Activated naive CD4-positive, alpha-beta T cell treated with anti-CD3 and anti-CD28 coated beads, Interleukin-2, amount 10 ng/mL, durations not matched to agents 7 days and 5 days (primary cell): ENCODE measurements at regions not wholly inside any gene's neighbourhood (a gene's known extent, or its start where the extent isn't known, plus 50 kb on each side); places are given as distances from the start of the nearest gene placed in this dataset.

ENCODE experiments used
- CTCF ChIA-PET: fragments of 350-600 bp; sonication (Branson Sonifier 250); formaldehyde crosslinking; loops from one replicate; lab custom pipeline; 2021; ENCODE audit warnings: antibody characterized with exemption; lab: Charles Lee
- DNase-seq: peaks from one replicate; pipeline ENCODE4 v3.0.0-alpha.2; 2020
- H3K27ac Mint-ChIP-seq: one replicate; pipeline ENCODE4 v1.8.0; 2021; ENCODE audit warnings: mild to moderate bottlenecking, moderate library complexity, mixed read lengths
- H3K27me3 Mint-ChIP-seq: one replicate; pipeline ENCODE4 v1.8.0; 2021; ENCODE audit warnings: mild to moderate bottlenecking, mixed read lengths
- H3K36me3 Mint-ChIP-seq: one replicate; pipeline ENCODE4 v1.8.0; 2021; ENCODE audit warnings: mixed read lengths
- H3K4me1 Mint-ChIP-seq: one replicate; pipeline ENCODE4 v1.8.0; 2021; ENCODE audit warnings: mixed read lengths
- H3K4me3 Mint-ChIP-seq: one replicate; pipeline ENCODE4 v1.8.0; 2021; ENCODE audit warnings: mild to moderate bottlenecking, moderate library complexity, mixed read lengths
- H3K9me3 Mint-ChIP-seq: one replicate; pipeline ENCODE4 v1.8.0; 2021; ENCODE audit warnings: mixed read lengths

- Mint-ChIP-seq H3K27ac (no peak overlapping the region), H3K27me3 (peaks cover 8% of the 10 kb centered on the region), H3K9me3 (peaks cover 25% of the 10 kb centered on the region), H3K4me3 (no peak overlapping the region), H3K4me1 (no peaks in the 10 kb centered on the region), H3K36me3 (peaks cover 6% of the 10 kb centered on the region)
- CTCF ChIA-PET = no interaction called here
- no peak for DNase-seq
Measured at GRCh38 chr15:75143738-75144334, 57.8 kb upstream of the C15orf39 start.

GRCh38 chr15:75145027-75145841, 56.4 kb upstream of the C15orf39 start:
- H3K36me3 Mint-ChIP-seq = peaks cover 6% of the 10 kb centered on the region
- peaks cover 29% of the 10 kb centered on the region for H3K9me3 Mint-ChIP-seq
- peaks cover 7% of the 10 kb centered on the region for H3K4me1 Mint-ChIP-seq
- no peak overlapping the region for H3K4me3 Mint-ChIP-seq
- DNase-seq = no peak
- CTCF ChIA-PET = no interaction called here
- H3K27ac Mint-ChIP-seq = no peak overlapping the region
- H3K27me3 Mint-ChIP-seq = peaks cover 13% of the 10 kb centered on the region

DNA sequence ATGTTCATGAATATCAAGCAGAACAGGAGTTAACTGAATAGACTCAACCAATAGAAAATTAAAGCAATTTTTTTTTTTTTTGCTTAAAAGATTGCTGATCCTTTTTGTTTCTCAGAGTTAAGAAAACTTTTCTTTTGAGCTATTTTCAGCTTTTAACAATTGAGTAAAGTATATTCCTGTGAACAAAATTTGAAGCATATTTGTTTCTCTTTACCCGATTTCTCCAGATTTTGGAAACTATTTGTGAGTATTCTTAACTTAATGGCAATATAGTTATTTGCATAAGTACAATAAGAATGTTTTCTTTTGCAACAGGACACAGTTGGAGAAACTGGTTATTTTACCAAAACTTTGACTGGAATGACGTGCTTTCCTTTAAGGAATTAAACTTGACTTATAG, 53.4 kb upstream of the C15orf39 start:
- CTCF ChIA-PET = no interaction called here
- peaks cover 16% of the 10 kb centered on the region for H3K4me1 Mint-ChIP-seq
- peaks cover 14% of the 10 kb centered on the region for H3K9me3 Mint-ChIP-seq
- H3K36me3 Mint-ChIP-seq = peaks cover 3% of the 10 kb centered on the region
- peaks cover 16% of the 10 kb centered on the region for H3K27me3 Mint-ChIP-seq
- no peak for DNase-seq
- H3K27ac Mint-ChIP-seq = no peak overlapping the region
- no peak overlapping the region for H3K4me3 Mint-ChIP-seq

DNA sequence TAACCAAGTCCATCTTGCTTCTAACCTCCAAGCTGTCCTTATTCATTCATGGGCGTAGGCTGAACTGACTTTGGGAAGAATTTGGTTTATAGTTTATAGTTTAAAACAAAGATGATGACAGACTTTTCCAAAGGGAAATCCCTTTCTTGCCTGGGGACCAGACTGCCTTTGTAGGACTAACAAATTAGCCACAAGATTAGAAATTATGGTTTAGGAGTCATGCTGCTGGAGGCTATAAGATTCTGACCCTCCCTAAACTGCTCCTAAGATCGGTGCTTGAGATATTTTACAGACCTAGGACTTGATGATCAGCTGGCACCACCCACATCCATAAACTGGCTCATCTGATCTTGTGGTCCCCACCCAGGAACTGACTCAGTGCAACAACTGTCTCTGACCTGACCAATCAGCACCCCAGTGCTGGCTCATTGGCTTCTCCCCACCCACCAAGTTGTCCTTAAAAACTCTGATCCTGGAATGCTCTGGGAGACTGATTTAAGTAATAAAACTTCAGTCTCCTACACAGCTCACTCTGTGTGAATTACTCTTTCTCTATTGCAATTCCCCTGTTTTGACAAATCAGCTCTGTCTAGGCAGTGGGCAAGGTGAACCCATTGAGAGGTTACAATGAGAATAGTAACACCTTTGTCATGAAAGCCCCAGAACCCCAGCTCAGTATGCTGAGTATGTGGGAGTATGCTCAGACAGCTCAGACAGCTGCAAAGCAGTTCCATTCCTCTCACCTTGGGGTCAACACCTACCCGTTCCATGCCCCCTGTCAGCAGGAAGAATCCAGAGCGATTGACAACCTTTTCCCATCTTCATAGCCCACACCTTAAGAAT, 51.6 kb upstream of the C15orf39 start:
- Mint-ChIP-seq H3K4me1 (peaks cover 26% of the 10 kb centered on the region), H3K27ac (no peak overlapping the region), H3K27me3 (peaks cover 20% of the 10 kb centered on the region), H3K36me3 (peaks cover 3% of the 10 kb centered on the region), H3K9me3 (peaks cover 8% of the 10 kb centered on the region), H3K4me3 (no peak overlapping the region)
- no peak for DNase-seq
- CTCF ChIA-PET = interaction anchor here (0.6 to 1.3 kb wide), 2 partner anchors 54 to 593 kb away, joined by 3 read pairs; no protein-coding TSS in a partner anchor

GRCh38 chr15:75151214-75152128, 50.2 kb upstream of the C15orf39 start:
- H3K27ac Mint-ChIP-seq = no peak overlapping the region
- peaks cover 8% of the 10 kb centered on the region for H3K9me3 Mint-ChIP-seq
- H3K4me1 Mint-ChIP-seq = peaks cover 26% of the 10 kb centered on the region
- DNase-seq = no peak
- peaks cover 26% of the 10 kb centered on the region for H3K27me3 Mint-ChIP-seq
- CTCF ChIA-PET = no interaction called here
- peaks cover 3% of the 10 kb centered on the region for H3K36me3 Mint-ChIP-seq
- no peak overlapping the region for H3K4me3 Mint-ChIP-seq
